Femur (tissue), 1 donor: ENCODE measurements at regions not wholly inside any gene's neighbourhood (a gene's known extent, or its start where the extent isn't known, plus 50 kb on each side); places are given as distances from the start of the nearest gene placed in this dataset.

ENCODE experiments used
- DNase-seq: peaks from one replicate; pipeline ENCODE4 v3.0.0-alpha.2; 2017

DNA sequence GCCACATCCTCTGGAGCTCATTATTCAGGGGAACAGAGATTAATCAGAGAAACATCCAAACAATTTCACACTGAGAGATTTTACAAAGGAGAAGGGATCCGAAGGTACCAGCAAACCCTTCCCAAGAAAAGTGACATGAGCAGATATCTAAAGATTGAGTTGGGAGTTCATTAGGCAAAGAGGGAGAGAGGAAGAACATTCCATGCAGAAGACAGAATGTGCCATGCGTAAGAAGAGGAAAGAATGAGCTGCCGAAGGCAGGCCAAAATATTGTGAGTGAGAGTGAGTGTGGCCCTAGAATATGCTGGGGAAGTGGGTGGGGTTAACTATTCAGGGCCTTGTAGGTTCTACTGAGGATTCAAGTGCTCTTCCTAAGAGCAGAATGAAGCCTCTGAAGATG, 50.0 kb upstream of the LYVE1 start:
- DNase-seq = no peak
